DMS 273 (cell line): ENCODE measurements at regions not wholly inside any gene's neighbourhood (a gene's known extent, or its start where the extent isn't known, plus 50 kb on each side); places are given as distances from the start of the nearest gene placed in this dataset.
"Not testable (repeated sequence)": the region's sequence is repeated elsewhere in the genome, so short reads cannot be mapped to it uniquely, and the experiment has no call there.

Experiments used
- DNase-seq: peaks from one replicate; lab custom pipeline; 2025; ENCODE audit not compliant: unreplicated experiment; lab: John Stamatoyannopoulos, UW

GRCh38 chr5:68027519-68027918 lies 188.0 kb upstream of the PIK3R1 start:
- DNase-seq: no peak

- no peak for DNase-seq
Observed at GRCh38 chr5:68026092-68026885, 189.3 kb upstream of the PIK3R1 start.

DNA sequence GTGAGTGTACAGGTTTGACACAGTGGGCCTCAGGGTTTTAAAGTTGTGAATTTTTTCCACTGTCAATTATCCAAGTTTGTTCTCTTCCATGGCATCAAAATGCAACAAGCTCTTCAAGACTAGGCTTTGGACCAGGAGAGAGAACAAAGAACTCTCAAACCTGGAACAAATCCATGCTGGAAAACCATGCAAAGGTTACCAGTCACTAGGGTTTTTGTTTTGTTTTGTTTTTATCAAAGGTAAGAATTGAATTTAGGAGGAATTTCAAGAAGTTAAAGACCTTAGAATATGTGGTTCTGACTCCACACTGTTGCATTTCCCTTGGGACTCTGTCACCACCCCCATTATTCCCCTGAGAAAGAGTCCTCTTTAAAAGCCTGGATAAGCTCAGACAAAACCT lies 191.1 kb upstream of the PIK3R1 start:
- no peak for DNase-seq

DNA sequence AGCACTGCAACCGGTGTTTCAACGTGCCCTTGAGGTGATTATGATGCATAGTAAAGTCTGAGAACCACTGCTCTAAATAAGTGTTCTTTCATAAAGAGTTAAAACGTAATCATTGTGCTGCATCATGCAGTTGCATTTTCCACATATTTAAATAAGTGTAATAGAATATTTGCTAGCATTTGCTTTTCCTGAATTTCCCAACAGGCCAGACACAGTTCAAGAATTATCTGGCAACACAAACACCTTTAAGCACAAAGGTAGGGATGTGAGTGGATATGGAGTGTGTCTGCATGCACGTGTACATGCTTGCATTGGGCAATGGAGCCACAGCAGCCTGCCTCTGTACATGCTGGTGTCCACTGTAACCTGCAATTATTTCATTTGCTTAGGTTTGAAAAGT lies 193.6 kb upstream of the PIK3R1 start:
- DNase-seq: no peak

GRCh38 chr5:68021227-68021626 lies 194.3 kb upstream of the PIK3R1 start:
- no peak for DNase-seq

GRCh38 chr5:68020461-68020969 lies 195.0 kb upstream of the PIK3R1 start:
- not testable (repeated sequence) for DNase-seq

DNA sequence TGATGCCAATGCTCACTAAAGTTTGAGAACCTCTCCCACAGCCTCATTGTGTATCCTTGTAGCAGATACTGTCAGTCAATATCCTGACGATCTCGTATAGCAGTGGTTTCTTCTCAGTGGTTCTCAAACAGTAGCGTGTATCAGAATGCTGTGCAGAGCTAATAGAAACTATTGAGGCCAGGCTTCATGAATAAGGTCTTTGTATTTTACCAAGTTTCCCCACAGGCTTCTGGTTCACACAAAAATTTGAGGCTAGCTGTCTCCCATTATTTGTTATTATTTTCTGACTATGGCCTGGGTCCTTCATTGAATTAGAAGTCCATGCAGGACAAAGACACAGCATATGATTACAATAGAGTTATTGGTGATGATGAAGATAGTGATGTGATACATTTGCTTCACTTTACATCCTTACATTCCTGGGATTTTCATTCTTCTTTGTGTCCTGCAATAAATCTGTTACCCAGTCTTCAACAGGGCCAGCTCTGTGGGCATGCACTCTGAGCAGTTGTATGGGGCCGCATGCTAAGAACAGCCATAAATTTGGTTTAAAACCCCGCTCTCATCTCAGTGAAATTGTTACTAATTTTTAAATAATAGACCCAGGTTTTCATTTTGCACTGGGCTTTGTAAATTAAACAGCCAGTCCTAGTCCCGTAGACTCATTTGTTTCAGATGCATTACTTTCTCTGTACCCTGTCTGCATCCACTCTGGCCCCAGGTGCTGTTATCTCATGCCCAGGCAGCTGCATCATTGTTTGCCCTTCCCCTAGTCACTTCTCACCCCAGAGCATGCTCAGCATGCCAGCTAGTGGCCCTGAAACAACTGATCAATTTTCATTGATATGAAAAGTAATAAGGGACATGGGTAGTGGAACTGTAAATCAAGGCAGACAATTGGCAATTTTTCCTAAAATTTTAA lies 199.9 kb upstream of the PIK3R1 start:
- no peak for DNase-seq

DNA sequence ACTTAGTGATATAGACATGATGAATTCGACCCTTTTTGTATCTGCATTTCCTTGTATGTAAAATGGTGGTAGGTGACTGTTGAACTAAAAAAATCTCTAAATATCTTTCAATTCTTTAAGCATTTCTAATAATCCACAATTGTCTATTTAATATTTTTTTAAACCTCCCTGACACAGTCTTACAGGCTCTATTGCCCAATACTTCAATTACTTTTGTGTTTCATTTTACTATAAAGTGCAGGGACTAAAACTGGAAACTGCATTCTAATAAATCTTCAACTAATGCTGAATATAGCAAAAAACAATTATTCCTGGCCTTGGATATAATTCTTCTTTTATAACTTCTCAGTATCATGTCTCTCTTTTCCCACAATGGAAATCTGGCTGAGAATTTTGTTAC lies 202.7 kb upstream of the PIK3R1 start:
- DNase-seq: no peak

GRCh38 chr5:68012429-68012828 lies 203.1 kb upstream of the PIK3R1 start:
- DNase-seq: no peak

- no peak for DNase-seq
Observed at GRCh38 chr5:68011801-68012200, 203.8 kb upstream of the PIK3R1 start.

GRCh38 chr5:68011259-68011760 lies 204.2 kb upstream of the PIK3R1 start:
- no peak for DNase-seq

GRCh38 chr5:68010740-68011139 lies 204.8 kb upstream of the PIK3R1 start:
- no peak for DNase-seq

- peak; percentile 68 for DNase-seq
Observed at GRCh38 chr5:68007451-68007850, 208.1 kb upstream of the PIK3R1 start.

GRCh38 chr5:68002836-68003235 lies 212.7 kb upstream of the PIK3R1 start:
- no peak for DNase-seq

GRCh38 chr5:68000805-68001204 lies 214.8 kb upstream of the PIK3R1 start:
- DNase-seq: no peak

- no peak for DNase-seq
Observed at GRCh38 chr5:67999391-67999790, 216.2 kb upstream of the PIK3R1 start.

GRCh38 chr5:67998709-67999261 lies 216.8 kb upstream of the PIK3R1 start:
- no peak for DNase-seq

DNA sequence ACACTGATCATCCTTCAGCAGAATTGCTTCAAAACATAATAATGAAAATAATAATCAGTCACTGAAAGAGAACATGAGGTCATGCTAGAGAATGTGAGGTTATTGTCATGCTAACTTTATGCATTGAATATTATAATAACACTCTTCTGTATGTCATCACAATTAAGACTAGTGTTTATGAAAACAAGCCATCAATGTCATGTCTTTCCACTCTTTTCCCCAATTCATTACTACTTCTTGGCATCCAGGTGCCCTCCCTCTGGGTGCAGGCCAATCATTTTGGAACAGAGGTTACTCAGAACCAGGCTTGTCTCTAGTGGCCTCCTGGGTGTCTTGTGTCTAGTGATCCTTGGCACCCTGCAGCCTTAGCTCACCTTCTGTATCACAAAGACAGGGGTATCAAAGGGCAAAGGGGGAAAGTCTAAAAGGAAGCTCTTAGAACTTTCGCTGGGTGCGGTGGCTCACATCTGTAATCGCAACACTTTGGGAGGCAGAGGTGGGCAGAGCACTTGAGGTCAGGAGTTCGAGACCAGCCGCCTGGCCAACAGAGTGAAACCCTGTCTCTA lies 217.6 kb upstream of the PIK3R1 start:
- DNase-seq: no peak

DNA sequence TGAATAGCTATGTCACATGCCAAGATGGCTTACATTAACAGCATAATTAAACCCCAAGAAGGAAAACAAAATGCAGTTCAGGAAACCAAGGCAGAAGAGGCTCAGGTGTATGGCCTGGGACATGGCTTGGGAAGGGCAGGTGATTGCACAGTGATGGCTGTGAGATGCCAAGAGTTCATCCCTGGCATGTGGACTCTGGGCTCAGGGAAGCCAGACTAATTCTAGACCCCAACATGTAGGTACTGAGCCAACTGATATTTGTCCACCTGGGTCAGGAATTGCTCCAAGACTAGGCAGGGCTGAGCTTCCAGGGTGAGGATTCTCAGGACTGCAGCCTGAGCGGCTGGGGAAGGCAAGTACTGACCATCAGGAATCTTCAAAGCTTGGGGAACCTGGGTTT lies 218.4 kb upstream of the PIK3R1 start:
- DNase-seq: no peak

DNA sequence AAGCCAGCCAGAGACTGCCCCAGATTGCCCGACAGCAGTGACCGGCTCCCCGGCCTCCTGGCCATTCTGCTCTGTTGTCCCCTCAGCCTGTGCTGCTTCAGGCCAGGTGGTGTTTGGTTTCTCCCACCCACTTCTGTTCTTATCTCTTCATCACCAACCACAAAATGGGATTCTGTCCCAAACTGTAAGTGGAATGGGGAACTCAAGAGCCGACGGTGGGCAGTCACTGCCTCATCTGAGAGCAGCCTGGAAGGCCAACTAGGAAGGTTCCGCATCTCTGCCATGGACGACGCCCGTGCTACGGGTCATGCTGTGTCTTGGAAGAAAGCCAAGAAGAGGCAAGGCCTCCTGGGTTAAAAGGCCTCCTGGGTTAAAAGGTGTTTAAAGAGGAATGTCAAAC lies 219.0 kb upstream of the PIK3R1 start:
- DNase-seq: no peak

GRCh38 chr5:67992923-67993322 lies 222.6 kb upstream of the PIK3R1 start:
- no peak for DNase-seq
